ENCODE measurements at regions not wholly inside any gene's neighbourhood (a gene's known extent, or its start where the extent isn't known, plus 50 kb on each side); places are given as distances from the start of the nearest gene placed in this dataset.

DNA sequence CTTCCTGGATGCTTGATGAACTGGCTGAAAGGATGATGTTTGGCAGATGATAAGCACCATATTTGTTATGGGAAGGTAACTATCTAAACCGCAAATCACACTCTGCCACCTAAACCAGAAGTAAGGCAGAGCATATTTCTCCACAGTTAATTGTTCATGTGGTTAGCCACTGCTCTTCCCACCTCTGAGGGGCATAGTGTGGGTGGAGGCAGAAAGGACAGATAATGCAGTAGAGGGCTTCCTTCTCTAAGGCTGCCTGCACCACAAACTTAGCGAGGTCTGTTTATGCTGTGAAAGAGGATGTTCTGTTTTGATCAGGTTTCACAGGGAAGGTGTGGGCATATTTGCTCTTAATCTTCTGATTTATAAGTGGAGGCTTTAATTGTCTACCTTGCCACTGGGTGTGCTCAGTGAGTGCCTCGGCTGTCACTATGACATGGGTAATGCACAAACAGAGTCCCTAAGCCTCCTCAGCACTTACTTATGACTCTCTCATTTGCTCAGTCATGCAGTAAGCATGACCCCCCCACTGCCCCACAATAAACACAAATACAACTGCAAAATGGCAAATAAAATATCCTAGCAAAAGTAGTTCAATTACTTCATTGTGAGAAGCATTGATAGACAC lies 401.0 kb downstream of the TMA16 start:
- DNase-seq, result no peak

DNA sequence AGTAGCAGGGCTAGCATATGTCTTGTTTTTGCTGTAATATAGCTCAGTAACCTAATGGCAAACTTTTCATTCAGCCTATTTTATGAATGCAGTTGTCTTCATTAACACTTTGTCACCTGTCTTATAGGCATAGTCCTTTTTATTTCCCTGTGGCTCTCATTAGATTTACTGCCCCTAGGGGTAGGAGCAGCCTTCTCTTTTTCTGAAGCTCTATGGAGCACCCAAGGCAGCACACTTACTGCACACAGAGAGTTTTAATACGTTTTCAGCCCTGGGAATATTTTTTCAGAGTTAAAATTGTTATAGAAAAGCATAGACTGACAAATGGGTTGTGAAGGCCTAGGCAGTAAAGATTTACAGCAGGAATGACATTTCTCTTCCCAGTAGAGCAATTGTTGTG lies 406.8 kb downstream of the TMA16 start:
- DNase-seq, result no peak

- DNase-seq, result no peak
Measured at GRCh38 chr4:163902417-163902816, 407.9 kb downstream of the TMA16 start.

DNA sequence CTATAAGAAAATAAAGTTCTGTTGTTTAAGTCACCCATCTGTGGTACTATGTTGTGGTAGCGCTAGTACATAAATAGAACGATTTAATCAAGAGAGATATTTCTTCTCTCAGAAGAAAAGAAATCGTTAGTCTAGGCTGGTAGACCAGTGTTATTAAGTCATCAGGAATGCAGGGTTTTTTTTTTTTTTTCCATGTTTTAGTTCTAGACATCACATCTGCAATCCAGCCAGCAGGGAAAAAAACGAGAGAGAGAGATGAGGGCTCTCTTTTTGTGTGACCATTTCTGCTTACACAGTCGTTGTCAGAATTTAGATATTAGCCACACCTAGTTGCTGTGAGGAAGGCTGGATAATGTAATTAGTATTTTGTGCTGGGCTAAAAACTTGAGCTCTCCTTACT lies 417.4 kb downstream of the TMA16 start:
- no peak for DNase-seq

- no peak for DNase-seq
Measured at GRCh38 chr4:163913571-163913970, 419.1 kb downstream of the TMA16 start.

GRCh38 chr4:163915896-163916295 lies 421.4 kb downstream of the TMA16 start:
- DNase-seq, result no peak

- DNase-seq, result no peak
Measured at GRCh38 chr4:163920426-163920825, 425.9 kb downstream of the TMA16 start.

DNA sequence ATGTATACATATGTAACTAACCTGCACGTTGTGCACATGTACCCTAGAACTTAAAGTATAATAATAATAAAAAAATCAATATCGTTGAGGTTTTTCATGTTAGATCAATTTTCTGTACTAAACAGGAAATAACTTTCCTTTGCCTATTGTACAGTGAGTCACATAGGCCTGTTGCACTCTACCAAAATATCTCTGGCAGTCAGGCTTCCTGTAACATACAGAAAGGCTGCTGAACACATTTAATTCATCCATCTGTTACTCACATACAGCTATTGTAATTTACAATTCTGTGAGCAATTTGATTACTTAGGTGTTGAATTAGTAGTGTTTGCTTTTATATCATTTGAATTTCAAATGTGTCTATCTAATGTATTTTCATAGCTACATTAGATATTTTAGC lies 427.8 kb downstream of the TMA16 start:
- DNase-seq, result no peak

- DNase-seq, result no peak
Measured at GRCh38 chr4:163923092-163923491, 428.6 kb downstream of the TMA16 start.

- no peak for DNase-seq
Measured at GRCh38 chr4:163930086-163930485, 435.6 kb downstream of the TMA16 start.

- no peak for DNase-seq
Measured at GRCh38 chr4:163932504-163932903, 438.0 kb downstream of the TMA16 start.

DNA sequence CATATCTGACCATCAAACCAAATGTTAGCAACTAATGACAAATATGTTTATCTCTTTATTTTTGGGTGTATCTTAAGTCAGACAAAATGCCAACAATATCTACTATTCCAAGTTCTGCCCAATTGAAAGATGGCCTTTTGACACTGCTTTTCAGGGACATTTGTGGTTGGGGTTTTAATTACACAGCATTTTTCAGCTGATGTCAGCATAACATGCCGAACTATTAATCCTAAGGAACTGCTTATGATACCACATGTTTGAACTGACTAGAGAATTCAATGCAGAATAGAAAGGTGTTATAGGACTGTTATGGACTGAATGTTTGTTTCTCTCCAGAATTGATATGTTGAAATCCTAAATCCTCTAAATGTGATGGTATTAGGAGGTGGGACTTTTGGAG lies 445.1 kb downstream of the TMA16 start:
- DNase-seq, result no peak

GRCh38 chr4:163941221-163941905 lies 446.9 kb downstream of the TMA16 start:
- no peak for DNase-seq

DNA sequence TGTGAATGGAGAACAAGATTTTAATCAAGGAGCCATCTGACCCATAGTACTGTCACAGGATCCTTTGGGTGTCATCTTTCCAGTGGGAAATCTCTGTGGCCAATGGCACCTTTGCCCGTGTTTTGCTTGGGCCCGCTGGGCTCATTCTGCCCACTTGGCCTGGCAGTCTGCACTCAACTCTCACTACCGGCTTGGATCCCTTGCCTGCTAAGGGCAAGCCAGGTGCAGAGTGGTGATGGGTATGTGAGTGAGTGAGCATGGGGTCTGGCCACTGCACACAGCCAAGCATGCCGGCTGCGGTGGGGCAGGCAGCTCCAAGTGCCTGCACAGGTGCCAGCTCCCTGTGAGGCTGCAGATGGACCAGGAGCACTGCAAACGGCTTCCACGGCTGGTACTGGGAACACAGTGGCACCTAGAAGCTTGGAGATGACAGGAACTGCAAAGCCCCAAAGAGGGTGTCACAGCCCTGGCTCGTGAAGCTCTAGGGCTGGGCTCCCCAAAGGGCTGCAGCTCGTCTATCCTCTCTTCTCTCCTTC lies 454.5 kb downstream of the TMA16 start:
- DNase-seq, result no peak

- DNase-seq, result no peak
Measured at GRCh38 chr4:163949976-163950601, 455.6 kb downstream of the TMA16 start.

GRCh38 chr4:163955288-163955687 lies 460.8 kb downstream of the TMA16 start:
- DNase-seq, result no peak

GRCh38 chr4:163958751-163959150 lies 464.3 kb downstream of the TMA16 start:
- DNase-seq, result no peak

- no peak for DNase-seq
Measured at GRCh38 chr4:163959932-163960331, 465.4 kb downstream of the TMA16 start.

DNA sequence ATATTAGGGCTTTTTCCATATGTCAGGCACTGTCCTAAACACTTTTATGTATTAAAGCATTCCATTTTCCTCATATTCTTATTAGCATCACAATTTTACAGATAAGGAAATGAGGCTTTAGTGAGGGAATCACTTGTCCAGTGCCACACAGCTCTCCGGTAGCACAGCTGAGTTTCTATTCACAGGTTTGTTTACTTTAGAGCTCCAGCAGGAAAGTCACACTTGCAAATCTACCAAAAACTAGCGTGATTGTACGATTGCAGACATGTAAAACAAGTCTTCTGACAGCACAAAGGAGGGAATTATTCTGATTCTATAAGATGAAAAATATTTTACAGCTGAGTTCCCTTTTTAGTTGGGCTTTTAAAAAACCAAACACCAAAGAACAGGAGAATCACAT lies 472.1 kb downstream of the TMA16 start:
- peak; percentile 11 to 52 for DNase-seq

DNA sequence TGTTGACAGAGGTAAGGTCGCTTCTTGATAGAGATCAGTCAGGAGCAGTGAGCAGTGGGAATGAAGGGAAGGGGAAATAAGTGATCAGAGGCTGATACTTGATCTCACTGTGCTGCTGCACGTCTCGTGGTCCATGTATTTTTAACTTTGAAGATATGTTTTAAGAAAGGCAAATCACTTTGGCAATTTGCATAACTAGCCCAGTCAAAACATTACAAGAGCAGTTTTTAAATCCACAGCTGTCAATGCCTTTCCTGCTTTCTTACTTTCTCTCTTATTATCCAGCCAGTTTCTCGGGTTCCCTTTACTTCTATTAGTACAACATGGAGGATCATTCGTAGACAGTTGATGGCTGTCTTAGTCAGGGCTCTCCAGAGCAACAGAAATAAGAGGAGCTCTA lies 472.8 kb downstream of the TMA16 start:
- DNase-seq, result peak in 1 of 2 experiments; percentile 17

DNA sequence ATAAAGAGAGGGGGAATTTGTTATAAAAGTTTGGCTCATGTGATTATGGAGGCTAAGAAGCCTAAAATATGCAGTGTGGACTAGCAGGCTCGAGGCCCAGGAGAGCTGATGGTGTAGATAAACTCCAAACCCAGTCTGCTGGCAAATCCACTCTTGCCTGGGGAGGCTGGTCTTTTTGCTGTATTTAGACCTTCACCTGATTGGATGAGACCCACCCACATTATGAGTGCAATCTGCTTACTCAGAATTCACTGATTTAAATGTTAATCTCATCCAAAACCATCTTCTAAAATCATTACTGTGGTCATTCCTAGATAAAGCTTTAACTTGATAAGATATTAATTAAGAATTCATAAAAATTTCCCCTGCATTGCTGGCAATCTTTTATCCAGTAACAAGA lies 473.2 kb downstream of the TMA16 start:
- no peak for DNase-seq

DNA sequence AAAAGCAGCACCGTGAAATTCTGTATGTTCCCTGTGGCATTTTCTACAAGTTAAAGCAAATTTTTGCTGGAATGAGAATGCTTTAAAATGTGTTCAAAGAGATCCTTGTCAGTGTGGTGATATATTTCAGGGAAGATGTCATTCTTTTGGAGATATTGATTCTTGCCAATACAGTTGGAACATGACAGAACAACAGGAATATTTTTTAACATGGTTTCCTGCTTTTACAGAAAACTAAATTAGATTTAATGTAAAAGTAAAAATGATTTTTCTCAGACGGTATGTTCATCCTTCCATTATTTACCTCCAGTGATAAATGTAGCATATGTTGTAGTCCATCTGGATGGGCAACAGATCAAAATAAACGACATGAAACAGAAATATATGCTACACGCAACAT lies 474.8 kb downstream of the TMA16 start:
- DNase-seq, result no peak

DNA sequence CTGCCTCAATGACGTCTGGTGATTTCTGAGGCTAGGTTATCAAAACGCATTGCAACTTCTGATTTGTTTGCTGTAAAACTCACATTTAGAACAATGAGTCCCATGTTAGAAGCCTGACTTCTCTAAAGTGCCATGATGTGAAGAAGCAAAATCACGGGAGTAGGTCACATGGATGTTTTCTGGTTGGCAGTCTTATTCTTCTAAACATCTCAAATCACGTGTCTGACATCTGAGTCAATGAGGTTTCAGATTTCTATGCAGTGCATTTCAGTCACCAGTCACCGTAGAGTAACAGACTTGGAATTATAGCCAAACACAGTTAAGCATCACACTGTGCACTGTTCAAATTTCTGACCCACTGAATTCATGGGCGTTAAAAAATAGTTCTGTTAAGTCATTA lies 482.1 kb downstream of the TMA16 start:
- no peak for DNase-seq

DNA sequence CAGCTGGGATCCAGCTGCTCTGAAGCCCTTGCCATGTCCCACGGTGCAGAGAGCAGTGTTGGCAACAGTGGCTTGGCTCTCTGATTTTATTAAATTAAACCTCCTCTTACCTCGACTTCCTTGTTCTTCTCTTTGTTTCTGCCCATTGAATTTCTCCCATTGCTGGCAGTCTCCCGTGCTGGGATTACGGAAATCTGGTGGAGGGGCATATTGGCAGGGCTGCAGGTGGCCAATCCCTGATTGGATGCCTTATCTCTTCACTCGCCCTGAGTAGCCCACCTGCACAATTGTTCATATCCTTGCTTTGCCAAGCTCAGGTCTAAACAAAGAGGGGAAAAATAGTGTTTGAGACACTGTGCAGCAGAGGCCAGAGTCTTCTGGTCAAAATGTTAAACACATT lies 493.9 kb downstream of the TMA16 start:
- no peak for DNase-seq

All from NCI-H526 (cell line).